Endothelial cell of umbilical vein (primary cell): ENCODE measurements at regions not wholly inside any gene's neighbourhood (a gene's known extent, or its start where the extent isn't known, plus 50 kb on each side); places are given as distances from the start of the nearest gene placed in this dataset.

ENCODE experiments used
- BruUV-seq: library from RNA; stranded (reverse); fragments of 400-500 nt; replicated peaks from 2 replicates; lab custom pipeline; 2021; lab: Mats Ljungman, UMichigan
- CTCF ChIA-PET: fragments of 300-600, 350-600 bp; sonication (Branson Sonifier 250); formaldehyde crosslinking; loops from one replicate; lab custom pipeline; 2021; ENCODE audit warnings: antibody characterized with exemption, inconsistent platforms; lab: Charles Lee
- POLR2A ChIA-PET: fragments of 300-600, 350-600 bp; sonication (Branson Sonifier 250); formaldehyde crosslinking; loops from one replicate; lab custom pipeline; 2021; ENCODE audit warnings: antibody characterized with exemption, inconsistent platforms; lab: Charles Lee
- DNase-seq: peaks from one replicate; pipeline ENCODE4 v3.0.0-alpha.2; 2011; ENCODE audit warnings: low read depth, low spot score
- FAIRE-seq: peaks from 2 replicates; lab custom pipeline; 2011; peaks lifted over from hg19 to GRCh38; lab: Jason Lieb, UNC
- H2AFZ ChIP-seq: 2 replicates; pipeline ENCODE4 v1.6.0; 2012; ENCODE audit warnings: low read depth, low read length, control low read depth, inconsistent platforms
- H3K27ac ChIP-seq: 2 replicates; pipeline ENCODE4 v1.5.1; 2011; ENCODE audit warnings: low read depth, mild to moderate bottlenecking, control low read depth, low read length, moderate library complexity; ENCODE audit not compliant: insufficient read depth
- H3K27me3 ChIP-seq, 2 experiments: 2 replicates each; pipeline versions ENCODE4 v1.6.0 to v1.6.1; 2011; ENCODE audit warnings: low read length in 2 of 2, mixed read lengths in 1 of 2; ENCODE audit not compliant: control insufficient read depth in 2 of 2, insufficient read depth in 2 of 2
- H3K36me3 ChIP-seq, 2 experiments: 2 replicates in 1 of 2; 3 replicates in 1 of 2; pipeline ENCODE4 v1.5.1; 2011; ENCODE audit warnings: low read length in 2 of 2, mild to moderate bottlenecking in 1 of 2, moderate library complexity in 1 of 2; ENCODE audit not compliant: control insufficient read depth in 2 of 2, insufficient read depth in 2 of 2; ENCODE audit errors: extremely low read depth in 1 of 2
- H3K4me1 ChIP-seq: 3 replicates; pipeline ENCODE4 v1.5.1; 2011; ENCODE audit warnings: mild to moderate bottlenecking, low read length; ENCODE audit not compliant: control insufficient read depth, insufficient read depth; ENCODE audit errors: extremely low read depth
- H3K4me2 ChIP-seq: 2 replicates; pipeline ENCODE4 v1.6.1; 2011; ENCODE audit warnings: low read length, control low read depth, mixed read lengths; ENCODE audit not compliant: insufficient read depth
- H3K4me3 ChIP-seq, 3 experiments: fragments of 200-600 bp in 1 of 3; sonication (generic), shearing (Covaris generic) in 1 of 3; replicated peaks in 1 of 3; 2 replicates each; pipeline ENCODE4 v1.5.1; 2011 to 2016; ENCODE audit warnings: control low read depth in 3 of 3, low read length in 3 of 3, mild to moderate bottlenecking in 2 of 3, inconsistent platforms in 1 of 3, low read depth in 1 of 3, moderate library complexity in 1 of 3; ENCODE audit not compliant: insufficient read depth in 1 of 3
- H3K79me2 ChIP-seq: 2 replicates; pipeline ENCODE4 v1.6.0; 2012; ENCODE audit warnings: low read length, inconsistent platforms; ENCODE audit not compliant: control insufficient read depth, insufficient read depth
- H3K9ac ChIP-seq: replicated peaks from 2 replicates; pipeline ENCODE3; 2011; ENCODE audit warnings: low read length, control low read depth; ENCODE audit not compliant: insufficient read depth; ENCODE audit errors: extremely low read depth
- H3K9me1 ChIP-seq: replicated peaks from 3 replicates; pipeline ENCODE4 v1.6.0; 2011; ENCODE audit warnings: mild to moderate bottlenecking, low read length; ENCODE audit not compliant: control insufficient read depth, insufficient read depth; ENCODE audit errors: extremely low read depth
- H3K9me3 ChIP-seq: replicated peaks from 2 replicates; pipeline ENCODE4 v1.5.1; 2012; ENCODE audit warnings: low read length, inconsistent platforms; ENCODE audit not compliant: control insufficient read depth, insufficient read depth
- H4K20me1 ChIP-seq: replicated peaks from 2 replicates; pipeline ENCODE3; 2011; ENCODE audit warnings: mild to moderate bottlenecking, low read length; ENCODE audit not compliant: control insufficient read depth, insufficient read depth; ENCODE audit errors: extremely low read depth
- CTCF ChIP-seq, 2 donors: IDR thresholded peaks; 1 replicate in 1 of 2; 2 replicates in 1 of 2; pipeline ENCODE4 v1.5.1; 2011; ENCODE audit warnings: low read length in 2 of 2, mild to moderate bottlenecking in 2 of 2, moderate library complexity in 2 of 2, control low read depth in 1 of 2, inconsistent platforms in 1 of 2, low read depth in 1 of 2; ENCODE audit not compliant: insufficient read depth in 1 of 2; ENCODE audit errors: extremely low read depth in 1 of 2
- EZH2 ChIP-seq: IDR thresholded peaks from 2 replicates; pipeline ENCODE4 v1.6.1; 2012; ENCODE audit warnings: borderline replicate concordance, low read depth, mild to moderate bottlenecking, moderate library complexity, low read length, inconsistent platforms; ENCODE audit not compliant: severe bottlenecking
- FOS ChIP-seq: IDR thresholded peaks from 2 replicates; pipeline ENCODE4 v1.6.1; 2011; ENCODE audit warnings: mild to moderate bottlenecking, low read length, moderate library complexity, borderline replicate concordance; ENCODE audit not compliant: insufficient read depth
- GATA2 ChIP-seq: IDR thresholded peaks from 2 replicates; pipeline ENCODE4 v1.7.0; 2011; ENCODE audit warnings: low read depth, mild to moderate bottlenecking, moderate library complexity, mixed read lengths, low read length; ENCODE audit not compliant: insufficient read length, insufficient read depth
- JUN ChIP-seq: IDR thresholded peaks from 2 replicates; pipeline ENCODE4 v1.6.1; 2011; ENCODE audit warnings: borderline replicate concordance, low read depth; ENCODE audit not compliant: insufficient read length, insufficient read depth
- MAX ChIP-seq: IDR thresholded peaks from 2 replicates; pipeline ENCODE4 v1.6.1; 2011; ENCODE audit not compliant: insufficient read depth, insufficient read length
- MYC ChIP-seq: IDR thresholded peaks from one replicate; pipeline ENCODE4 v1.6.1; 2011; ENCODE audit warnings: mild to moderate bottlenecking, low read depth, low read length
- POLR2A ChIP-seq: IDR thresholded peaks from 2 replicates; pipeline ENCODE4 v1.6.1; 2012; ENCODE audit warnings: low read depth, mild to moderate bottlenecking, control low read depth, low read length
- POLR2AphosphoS5 ChIP-seq: IDR thresholded peaks from 2 replicates; pipeline ENCODE4 v1.6.1; 2012; ENCODE audit warnings: low read depth, mild to moderate bottlenecking, control low read depth, low read length, moderate library complexity; ENCODE audit not compliant: insufficient read depth
- dilution Hi-C: fragments of 300-500 bp; cut with MboI; formaldehyde crosslinking; loops from one replicate; pipeline ENCODE4 v1.15.0; 2019; ENCODE audit warnings: low sequenced_read_pairs; ENCODE audit not compliant: extremely low pct_ligation_motif_present
- intact Hi-C: fragments of 100-400 bp; cut with micrococcal nuclease; formaldehyde crosslinking; loops from one replicate; pipeline ENCODE4 v1.10.0; 2022

GRCh38 chr4:71867598-71867997, 83.7 kb upstream of the GC start:
- Histone ChIP-seq H3K36me3 (no peaks in the 10 kb centered on the region), H3K9me3 (no peaks in the 10 kb centered on the region), H3K27ac (no peak overlapping the region), H3K9ac (no peak overlapping the region), H3K27me3 (no peaks in the 10 kb centered on the region), H4K20me1 (no peaks in the 10 kb centered on the region), H3K79me2 (no peaks in the 10 kb centered on the region), H3K4me1 (no peaks in the 10 kb centered on the region), H3K4me3 (no peak overlapping the region), H2AFZ (no peak overlapping the region), H3K9me1 (no peaks in the 10 kb centered on the region), H3K4me2 (no peak overlapping the region)
- TF ChIP-seq POLR2A (no peak), GATA2 (no peak), POLR2AphosphoS5 (no peak), JUN (no peak), MAX (no peak), CTCF (IDR thresholded peaks at IDR 0.05; ENCODE audit: extremely low read depth in 1 of 2, insufficient read depth in 1 of 2, low read depth in 1 of 2, low read length in 2 of 2) (no peak), EZH2 (no peak), FOS (no peak), MYC (no peak)
- POLR2A ChIA-PET = no interaction called here
- DNase-seq = no peak
- dilution Hi-C loops (no loop called here), intact Hi-C loops (no loop called here)
- FAIRE-seq = no peak
- CTCF ChIA-PET = interaction anchor here (1.2 kb wide), 1 partner anchor 34 kb away, joined by 4 read pairs; no protein-coding TSS in a partner anchor
- no TSS peak for BruUV-seq
